ENCODE measurements at regions not wholly inside any gene's neighbourhood (a gene's known extent, or its start where the extent isn't known, plus 50 kb on each side); places are given as distances from the start of the nearest gene placed in this dataset.

DNA sequence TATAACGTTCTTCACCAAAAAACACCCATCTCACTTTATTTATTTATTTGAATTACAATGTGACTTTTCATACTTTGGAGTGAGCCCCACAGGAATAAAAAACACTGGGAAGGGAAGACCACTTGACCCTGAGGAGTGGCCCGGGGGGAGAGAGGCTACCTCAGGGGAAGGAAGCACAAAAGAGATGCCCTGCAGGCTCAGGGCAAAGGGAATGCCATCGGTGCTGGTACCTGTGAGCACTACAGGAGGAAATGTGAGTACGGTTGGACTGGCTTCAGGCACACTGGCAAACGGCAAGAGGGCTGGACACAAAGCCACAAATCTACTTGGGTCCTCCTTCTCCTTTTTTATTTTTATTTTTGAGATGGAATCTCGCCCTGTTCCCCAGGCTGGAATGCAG, 363.9 kb upstream of the KLF4 start:
- DNase-seq (ENCODE audit: low read depth, low spot score) (no peak), FAIRE-seq (no peak)
- Histone ChIP-seq H3K4me1 (ENCODE audit: control insufficient read depth, extremely low read depth, insufficient read depth, low read length) (no peaks in the 10 kb centered on the region), H3K9me1 (replicated peaks; ENCODE audit: control insufficient read depth, extremely low read depth, insufficient read depth, low read length) (no peaks in the 10 kb centered on the region), H3K4me2 (ENCODE audit: insufficient read depth, low read length) (no peak overlapping the region), H2AFZ (ENCODE audit: low read depth, low read length) (no peak overlapping the region), H3K79me2 (ENCODE audit: control insufficient read depth, insufficient read depth, low read length) (no peaks in the 10 kb centered on the region), H3K27me3 (ENCODE audit: control insufficient read depth in 2 of 2, insufficient read depth in 2 of 2, low read length in 2 of 2) (no peaks in the 10 kb centered on the region), H3K9ac (replicated peaks; ENCODE audit: extremely low read depth, insufficient read depth, low read length) (no peak overlapping the region), H3K27ac (ENCODE audit: insufficient read depth, low read depth, low read length) (no peak overlapping the region), H3K4me3 (replicated peaks in 1 of 3; ENCODE audit: insufficient read depth in 1 of 3, low read depth in 1 of 3, low read length in 3 of 3) (no peak overlapping the region), H3K9me3 (replicated peaks; ENCODE audit: control insufficient read depth, insufficient read depth, low read length) (no peaks in the 10 kb centered on the region), H3K36me3 (ENCODE audit: control insufficient read depth in 2 of 2, extremely low read depth in 1 of 2, insufficient read depth in 2 of 2, low read length in 2 of 2) (no peaks in the 10 kb centered on the region), H4K20me1 (replicated peaks; ENCODE audit: control insufficient read depth, extremely low read depth, insufficient read depth, low read length) (no peaks in the 10 kb centered on the region)
- ChIA-PET CTCF (no interaction called here), POLR2A (no interaction called here)
- BruUV-seq (replicated peaks), result no TSS peak
- intact Hi-C loops (cut with micrococcal nuclease) (no loop called here), dilution Hi-C loops (cut with MboI; ENCODE audit: extremely low pct_ligation_motif_present, low sequenced_read_pairs) (no loop called here)
- TF ChIP-seq, protein P1, sequence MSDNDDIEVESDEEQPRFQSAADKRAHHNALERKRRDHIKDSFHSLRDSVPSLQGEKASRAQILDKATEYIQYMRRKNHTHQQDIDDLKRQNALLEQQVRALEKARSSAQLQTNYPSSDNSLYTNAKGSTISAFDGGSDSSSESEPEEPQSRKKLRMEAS (IDR thresholded peaks at IDR 0.05; ENCODE audit: insufficient read depth, insufficient read length), result no peak
- TF ChIP-seq, protein P2, sequence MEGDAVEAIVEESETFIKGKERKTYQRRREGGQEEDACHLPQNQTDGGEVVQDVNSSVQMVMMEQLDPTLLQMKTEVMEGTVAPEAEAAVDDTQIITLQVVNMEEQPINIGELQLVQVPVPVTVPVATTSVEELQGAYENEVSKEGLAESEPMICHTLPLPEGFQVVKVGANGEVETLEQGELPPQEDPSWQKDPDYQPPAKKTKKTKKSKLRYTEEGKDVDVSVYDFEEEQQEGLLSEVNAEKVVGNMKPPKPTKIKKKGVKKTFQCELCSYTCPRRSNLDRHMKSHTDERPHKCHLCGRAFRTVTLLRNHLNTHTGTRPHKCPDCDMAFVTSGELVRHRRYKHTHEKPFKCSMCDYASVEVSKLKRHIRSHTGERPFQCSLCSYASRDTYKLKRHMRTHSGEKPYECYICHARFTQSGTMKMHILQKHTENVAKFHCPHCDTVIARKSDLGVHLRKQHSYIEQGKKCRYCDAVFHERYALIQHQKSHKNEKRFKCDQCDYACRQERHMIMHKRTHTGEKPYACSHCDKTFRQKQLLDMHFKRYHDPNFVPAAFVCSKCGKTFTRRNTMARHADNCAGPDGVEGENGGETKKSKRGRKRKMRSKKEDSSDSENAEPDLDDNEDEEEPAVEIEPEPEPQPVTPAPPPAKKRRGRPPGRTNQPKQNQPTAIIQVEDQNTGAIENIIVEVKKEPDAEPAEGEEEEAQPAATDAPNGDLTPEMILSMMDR (IDR thresholded peaks at IDR 0.05; ENCODE audit: extremely low read depth in 1 of 2, insufficient read depth in 1 of 2, low read depth in 1 of 2, low read length in 2 of 2), result no peak
- no peak for TF ChIP-seq POLR2AphosphoS5 (IDR thresholded peaks at IDR 0.05; ENCODE audit: insufficient read depth, low read depth, low read length)
- no peak for TF ChIP-seq FOS (IDR thresholded peaks at IDR 0.05; ENCODE audit: borderline replicate concordance, insufficient read depth, low read length)
- TF ChIP-seq EZH2 (IDR thresholded peaks at IDR 0.05; ENCODE audit: borderline replicate concordance, low read depth, low read length, severe bottlenecking), result no peak

DNA sequence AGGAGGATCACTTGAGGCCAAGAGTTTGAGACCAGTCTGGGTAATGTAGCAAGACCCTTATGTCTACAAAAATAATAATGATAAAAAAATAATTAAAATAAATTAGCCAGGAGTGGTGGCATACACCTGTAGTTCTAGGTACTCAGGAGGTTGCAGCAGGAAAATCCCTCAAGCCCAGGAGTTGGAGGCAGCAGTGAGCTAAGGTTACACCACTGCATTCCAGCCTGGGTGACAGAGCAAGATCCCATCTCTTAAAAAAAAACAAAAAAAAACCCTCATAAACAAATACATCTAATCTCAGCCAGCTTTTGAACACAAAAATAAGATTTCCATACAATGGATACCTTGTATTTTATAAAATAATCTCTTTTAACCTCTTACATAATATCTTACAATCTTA, 363.3 kb upstream of the KLF4 start:
- POLR2A ChIA-PET, result no interaction called here
- no peaks in the 10 kb centered on the region for H3K9me1 ChIP-seq (replicated peaks; ENCODE audit: control insufficient read depth, extremely low read depth, insufficient read depth, low read length)

More for the DNA sequence above, 363.3 kb upstream of the KLF4 start:
- Histone ChIP-seq H3K27ac (ENCODE audit: insufficient read depth, low read depth, low read length) (no peak overlapping the region), H3K9ac (replicated peaks; ENCODE audit: extremely low read depth, insufficient read depth, low read length) (no peak overlapping the region), H3K4me2 (ENCODE audit: insufficient read depth, low read length) (no peak overlapping the region), H3K36me3 (ENCODE audit: control insufficient read depth in 2 of 2, extremely low read depth in 1 of 2, insufficient read depth in 2 of 2, low read length in 2 of 2) (no peaks in the 10 kb centered on the region), H3K9me3 (replicated peaks; ENCODE audit: control insufficient read depth, insufficient read depth, low read length) (no peaks in the 10 kb centered on the region), H2AFZ (ENCODE audit: low read depth, low read length) (no peak overlapping the region), H3K27me3 (ENCODE audit: control insufficient read depth in 2 of 2, insufficient read depth in 2 of 2, low read length in 2 of 2) (no peaks in the 10 kb centered on the region), H3K4me1 (ENCODE audit: control insufficient read depth, extremely low read depth, insufficient read depth, low read length) (no peaks in the 10 kb centered on the region), H4K20me1 (replicated peaks; ENCODE audit: control insufficient read depth, extremely low read depth, insufficient read depth, low read length) (no peaks in the 10 kb centered on the region), H3K79me2 (ENCODE audit: control insufficient read depth, insufficient read depth, low read length) (no peaks in the 10 kb centered on the region), H3K4me3 (replicated peaks in 1 of 3; ENCODE audit: insufficient read depth in 1 of 3, low read depth in 1 of 3, low read length in 3 of 3) (no peak overlapping the region)
- FAIRE-seq (no peak), DNase-seq (ENCODE audit: low read depth, low spot score) (no peak)
- dilution Hi-C loops (cut with MboI; ENCODE audit: extremely low pct_ligation_motif_present, low sequenced_read_pairs) (no loop called here), intact Hi-C loops (cut with micrococcal nuclease) (no loop called here)
- TF ChIP-seq FOS (IDR thresholded peaks at IDR 0.05; ENCODE audit: borderline replicate concordance, insufficient read depth, low read length) (no peak), GATA2 (IDR thresholded peaks at IDR 0.05; ENCODE audit: insufficient read depth, insufficient read length, low read depth, low read length) (no peak), POLR2AphosphoS5 (IDR thresholded peaks at IDR 0.05; ENCODE audit: insufficient read depth, low read depth, low read length) (no peak), MYC (IDR thresholded peaks at IDR 0.05; ENCODE audit: low read depth, low read length) (no peak), POLR2A (IDR thresholded peaks at IDR 0.05; ENCODE audit: low read depth, low read length) (no peak), JUN (IDR thresholded peaks at IDR 0.05; ENCODE audit: borderline replicate concordance, insufficient read depth, insufficient read length, low read depth) (no peak), EZH2 (IDR thresholded peaks at IDR 0.05; ENCODE audit: borderline replicate concordance, low read depth, low read length, severe bottlenecking) (no peak)
- TF ChIP-seq, protein P1 (IDR thresholded peaks at IDR 0.05; ENCODE audit: insufficient read depth, insufficient read length), result no peak
- TF ChIP-seq, protein P2 (IDR thresholded peaks at IDR 0.05; ENCODE audit: extremely low read depth in 1 of 2, insufficient read depth in 1 of 2, low read depth in 1 of 2, low read length in 2 of 2), result no peak
- CTCF ChIA-PET, result no interaction called here
- BruUV-seq (replicated peaks), result no TSS peak

Measured in endothelial cell of umbilical vein (primary cell).